ENCODE measurements at regions not wholly inside any gene's neighbourhood (a gene's known extent, or its start where the extent isn't known, plus 50 kb on each side); places are given as distances from the start of the nearest gene placed in this dataset.

GRCh38 chr2:21427606-21428005, 303.8 kb downstream of the TDRD15 start:
- intact Hi-C loops (cut with micrococcal nuclease), result no loop called here

- intact Hi-C loops (cut with micrococcal nuclease), result no loop called here
Observed at GRCh38 chr2:21428754-21429153, 305.0 kb downstream of the TDRD15 start.

- intact Hi-C loops (cut with micrococcal nuclease), result no loop called here
Observed at GRCh38 chr2:21429747-21430146, 306.0 kb downstream of the TDRD15 start.

GRCh38 chr2:21431078-21431477, 307.3 kb downstream of the TDRD15 start:
- intact Hi-C loops (cut with micrococcal nuclease), result no loop called here

- intact Hi-C loops (cut with micrococcal nuclease), result no loop called here
Observed at GRCh38 chr2:21438949-21439348, 315.2 kb downstream of the TDRD15 start.

- intact Hi-C loops (cut with micrococcal nuclease), result no loop called here
Observed at GRCh38 chr2:21441442-21441841, 317.7 kb downstream of the TDRD15 start.

- intact Hi-C loops (cut with micrococcal nuclease), result no loop called here
Observed at GRCh38 chr2:21443494-21444105, 319.8 kb downstream of the TDRD15 start.

GRCh38 chr2:21449881-21450280, 326.1 kb downstream of the TDRD15 start:
- intact Hi-C loops (cut with micrococcal nuclease), result no loop called here

GRCh38 chr2:21451403-21451802, 327.6 kb downstream of the TDRD15 start:
- intact Hi-C loops (cut with micrococcal nuclease), result no loop called here

- intact Hi-C loops (cut with micrococcal nuclease), result no loop called here
Observed at GRCh38 chr2:21452263-21452662, 328.5 kb downstream of the TDRD15 start.

- intact Hi-C loops (cut with micrococcal nuclease), result no loop called here
Observed at GRCh38 chr2:21452678-21453077, 328.9 kb downstream of the TDRD15 start.

- intact Hi-C loops (cut with micrococcal nuclease), result no loop called here
Observed at GRCh38 chr2:21453723-21454450, 330.1 kb downstream of the TDRD15 start.

GRCh38 chr2:21454839-21455238, 331.1 kb downstream of the TDRD15 start:
- intact Hi-C loops (cut with micrococcal nuclease), result no loop called here

- intact Hi-C loops (cut with micrococcal nuclease), result no loop called here
Observed at GRCh38 chr2:21461754-21462240, 338.0 kb downstream of the TDRD15 start.

GRCh38 chr2:21466341-21466927, 342.7 kb downstream of the TDRD15 start:
- intact Hi-C loops (cut with micrococcal nuclease), result no loop called here

GRCh38 chr2:21467280-21467818, 343.6 kb downstream of the TDRD15 start:
- intact Hi-C loops (cut with micrococcal nuclease), result no loop called here

- intact Hi-C loops (cut with micrococcal nuclease), result no loop called here
Observed at GRCh38 chr2:21467910-21468309, 344.1 kb downstream of the TDRD15 start.

- intact Hi-C loops (cut with micrococcal nuclease), result no loop called here
Observed at GRCh38 chr2:21468624-21469023, 344.9 kb downstream of the TDRD15 start.

- intact Hi-C loops (cut with micrococcal nuclease), result no loop called here
Observed at GRCh38 chr2:21469158-21469557, 345.4 kb downstream of the TDRD15 start.

- intact Hi-C loops (cut with micrococcal nuclease), result no loop called here
Observed at GRCh38 chr2:21469564-21469963, 345.8 kb downstream of the TDRD15 start.

GRCh38 chr2:21480162-21480561, 356.4 kb downstream of the TDRD15 start:
- intact Hi-C loops (cut with micrococcal nuclease), result no loop called here

GRCh38 chr2:21484643-21485042, 360.9 kb downstream of the TDRD15 start:
- intact Hi-C loops (cut with micrococcal nuclease), result no loop called here
